MM.1S (cell line): ENCODE measurements at regions not wholly inside any gene's neighbourhood (a gene's known extent, or its start where the extent isn't known, plus 50 kb on each side); places are given as distances from the start of the nearest gene placed in this dataset.

ENCODE experiments used
- EZH2 ChIP-seq: fragments of 300-600 bp; sonication (generic); optimal IDR thresholded peaks from 2 replicates; pipeline ENCODE3; 2017; ENCODE audit warnings: low read depth, mild to moderate bottlenecking, antibody characterized with exemption, low read length, mixed read lengths
- EZH2phosphoT487 ChIP-seq: fragments of 300-600 bp; sonication (generic); IDR thresholded peaks from 2 replicates; pipeline ENCODE4 v1.6.1; 2018; ENCODE audit warnings: antibody characterized with exemption, low read length
- TF ChIP-seq, protein P1 (sequence below): fragments of 300-600 bp; sonication (generic); IDR thresholded peaks from 2 replicates; pipeline ENCODE4 v1.5.1; 2016; ENCODE audit warnings: antibody characterized with exemption, low read length, mixed read lengths

DNA sequence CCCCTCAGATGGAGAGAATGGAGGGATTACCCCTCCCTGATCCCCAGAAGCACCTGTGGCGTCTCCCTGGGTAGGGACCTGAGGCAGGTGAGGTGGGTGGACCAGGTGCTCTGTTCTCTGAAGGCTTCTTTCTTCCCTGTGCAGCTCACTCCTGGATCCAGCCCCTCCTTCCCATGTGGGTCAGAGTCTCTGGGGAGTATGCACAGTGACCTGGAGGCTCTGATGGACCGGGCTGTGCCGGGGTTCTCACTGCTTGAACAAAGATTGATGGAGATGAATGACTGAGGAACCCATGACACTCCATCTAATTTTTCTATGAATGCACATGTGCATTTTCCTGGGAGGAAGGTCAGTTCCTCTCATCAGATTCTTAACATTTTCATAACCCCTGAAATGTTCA is 78.6 kb upstream of the SHANK2 start:
- TF ChIP-seq, protein P1, sequence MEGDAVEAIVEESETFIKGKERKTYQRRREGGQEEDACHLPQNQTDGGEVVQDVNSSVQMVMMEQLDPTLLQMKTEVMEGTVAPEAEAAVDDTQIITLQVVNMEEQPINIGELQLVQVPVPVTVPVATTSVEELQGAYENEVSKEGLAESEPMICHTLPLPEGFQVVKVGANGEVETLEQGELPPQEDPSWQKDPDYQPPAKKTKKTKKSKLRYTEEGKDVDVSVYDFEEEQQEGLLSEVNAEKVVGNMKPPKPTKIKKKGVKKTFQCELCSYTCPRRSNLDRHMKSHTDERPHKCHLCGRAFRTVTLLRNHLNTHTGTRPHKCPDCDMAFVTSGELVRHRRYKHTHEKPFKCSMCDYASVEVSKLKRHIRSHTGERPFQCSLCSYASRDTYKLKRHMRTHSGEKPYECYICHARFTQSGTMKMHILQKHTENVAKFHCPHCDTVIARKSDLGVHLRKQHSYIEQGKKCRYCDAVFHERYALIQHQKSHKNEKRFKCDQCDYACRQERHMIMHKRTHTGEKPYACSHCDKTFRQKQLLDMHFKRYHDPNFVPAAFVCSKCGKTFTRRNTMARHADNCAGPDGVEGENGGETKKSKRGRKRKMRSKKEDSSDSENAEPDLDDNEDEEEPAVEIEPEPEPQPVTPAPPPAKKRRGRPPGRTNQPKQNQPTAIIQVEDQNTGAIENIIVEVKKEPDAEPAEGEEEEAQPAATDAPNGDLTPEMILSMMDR, result no peak
- TF ChIP-seq EZH2 (no peak), EZH2phosphoT487 (no peak)
